Adrenal gland (tissue), 5 donors: ENCODE measurements at regions not wholly inside any gene's neighbourhood (a gene's known extent, or its start where the extent isn't known, plus 50 kb on each side); places are given as distances from the start of the nearest gene placed in this dataset.

Experiments used
- CTCF ChIP-seq, 6 experiments: fragments of 450-650 bp in 4 of 6; fragments of 200-600 bp in 2 of 6; sonication (generic) in 1 of 6; IDR thresholded peaks; 1 replicate in 5 of 6; 2 replicates in 1 of 6; pipeline versions ENCODE4 v1.5.1 to v1.8.0; 2016 to 2021; ENCODE audit warnings: antibody characterized with exemption in 6 of 6, mild to moderate bottlenecking in 2 of 6, moderate library complexity in 1 of 6
- POLR2A ChIP-seq, 2 donors: fragments of 450-650 bp; IDR thresholded peaks; one replicate each; pipeline ENCODE4 v1.6.1; 2017; ENCODE audit warnings: antibody characterized with exemption in 2 of 2, mild to moderate bottlenecking in 2 of 2, moderate library complexity in 1 of 2
- donor health status: DM: no; HTN: no; CAD: no.

DNA sequence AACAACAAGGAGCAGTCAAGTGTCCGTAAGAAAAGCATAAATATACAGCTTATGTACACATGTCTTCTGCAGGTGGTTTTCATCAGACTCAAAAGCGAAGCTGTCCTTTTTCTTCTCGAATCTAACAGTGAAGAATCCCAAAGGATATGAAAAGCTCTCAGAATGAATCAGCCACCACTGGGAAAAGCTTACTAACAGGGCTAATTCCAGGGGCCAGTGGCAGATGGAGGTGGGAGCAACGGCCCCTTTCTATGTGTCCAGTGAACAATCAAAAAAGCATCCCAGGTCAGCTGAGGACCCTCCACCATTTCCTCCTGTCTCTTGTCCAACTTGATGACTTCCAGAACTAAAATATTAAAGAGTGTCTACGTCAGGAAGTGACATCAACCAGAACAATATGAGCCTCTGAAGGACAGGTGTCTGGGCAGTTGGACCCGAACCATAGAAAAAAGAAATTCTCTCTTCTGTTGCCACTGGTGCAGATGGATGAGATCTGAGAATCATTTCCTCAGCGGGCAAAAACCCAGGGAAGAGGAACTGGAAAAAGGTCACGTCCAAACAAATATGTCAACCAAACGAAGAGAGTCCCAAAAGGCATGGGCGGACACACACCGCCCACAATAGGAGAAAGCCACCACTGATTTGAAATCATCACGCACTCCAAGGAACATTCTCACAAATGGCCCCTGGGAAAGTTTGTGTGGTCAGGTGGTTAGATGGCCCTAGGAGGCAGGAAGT, 70.4 kb upstream of the TIAM1 start:
- TF ChIP-seq CTCF (IDR thresholded peaks at IDR 0.05) (no peak), POLR2A (IDR thresholded peaks at IDR 0.05) (no peak)
